Panc1 (cell line): ENCODE measurements at regions not wholly inside any gene's neighbourhood (a gene's known extent, or its start where the extent isn't known, plus 50 kb on each side); places are given as distances from the start of the nearest gene placed in this dataset.

Source experiments
- ATAC-seq: fragments of 200-7000 bp; cut with Tn5 transposase; 2 replicates; pipeline ENCODE4 v1.9.1; 2020; ENCODE audit warnings: mild to moderate bottlenecking, moderate library complexity
- BruUV-seq: library from RNA; stranded (reverse); fragments of 400-500 nt; replicated peaks from 2 replicates; lab custom pipeline; 2021; lab: Mats Ljungman, UMichigan
- CTCF ChIA-PET: fragments of 300-600 bp; sonication (Branson Sonifier 250); formaldehyde crosslinking; loops from one replicate; lab custom pipeline; 2022; ENCODE audit warnings: antibody characterized with exemption; lab: Charles Lee
- POLR2A ChIA-PET: fragments of 300-600 bp; sonication (Branson Sonifier 250); formaldehyde crosslinking; loops from one replicate; lab custom pipeline; 2022; ENCODE audit warnings: antibody characterized with exemption; lab: Charles Lee
- DNase-seq: peaks from one replicate; pipeline ENCODE4 v3.0.0-alpha.2; 2010; ENCODE audit warnings: low read depth, low spot score
- H3K27ac ChIP-seq: 2 replicates; pipeline ENCODE4 v1.5.1; 2011; ENCODE audit warnings: mild to moderate bottlenecking, low read length, inconsistent platforms
- H3K27me3 ChIP-seq: fragments of 200-500 bp; sonication (Bioruptor generic); 2 replicates; pipeline ENCODE4 v1.6.0; 2014; ENCODE audit warnings: low read length, inconsistent platforms; ENCODE audit not compliant: control insufficient read depth, insufficient read depth
- H3K36me3 ChIP-seq: fragments of 200-500 bp; sonication (Bioruptor generic); 2 replicates; pipeline ENCODE4 v1.5.1; 2014; ENCODE audit warnings: inconsistent platforms, mild to moderate bottlenecking, low read length, moderate library complexity; ENCODE audit not compliant: control insufficient read depth, insufficient read depth
- H3K4me1 ChIP-seq: 2 replicates; pipeline ENCODE4 v1.5.1; 2011; ENCODE audit warnings: inconsistent platforms, mild to moderate bottlenecking, low read length, moderate library complexity; ENCODE audit not compliant: control insufficient read depth, insufficient read depth
- H3K4me3 ChIP-seq, 2 experiments: 2 replicates each; pipeline ENCODE4 v1.5.1; 2011 to 2012; ENCODE audit warnings: low read depth in 2 of 2, low read length in 2 of 2, mild to moderate bottlenecking in 2 of 2, inconsistent platforms in 1 of 2, moderate library complexity in 1 of 2
- H3K9me3 ChIP-seq: fragments of 200-500 bp; sonication (Bioruptor generic); 2 replicates; pipeline ENCODE4 v1.5.1; 2014; ENCODE audit warnings: low read depth, mild to moderate bottlenecking, inconsistent platforms, low read length, moderate library complexity; ENCODE audit not compliant: control insufficient read depth, insufficient read depth
- CTCF ChIP-seq: fragments of 450-650 bp; IDR thresholded peaks from 2 replicates; pipeline ENCODE4 v1.5.1; 2017; ENCODE audit warnings: mild to moderate bottlenecking
- POLR2AphosphoS5 ChIP-seq: IDR thresholded peaks from 2 replicates; pipeline ENCODE4 v1.6.1; 2012; ENCODE audit warnings: mild to moderate bottlenecking, low read depth, low read length, moderate library complexity
- SIN3A ChIP-seq: IDR thresholded peaks from 2 replicates; pipeline ENCODE4 v1.6.1; 2012; ENCODE audit warnings: low read depth, mild to moderate bottlenecking, low read length, moderate library complexity, borderline replicate concordance; ENCODE audit not compliant: insufficient read depth
- TCF7L2 ChIP-seq: IDR thresholded peaks from 2 replicates; pipeline ENCODE4 v1.6.1; 2011; ENCODE audit warnings: mild to moderate bottlenecking, low read depth, low read length, inconsistent platforms
- in situ Hi-C: cut with HindIII; loops from 2 replicates; pipeline ENCODE4 v1.10.0; 2016; ENCODE audit warnings: low sequenced_read_pairs, low pct_unique_long_range_greater_than_20kb
- intact Hi-C: fragments of 100-400 bp; cut with micrococcal nuclease; formaldehyde crosslinking; loops from one replicate; pipeline ENCODE4 v1.10.0; 2022; ENCODE audit not compliant: unreplicated experiment
- TF ChIP-seq, protein P1 (sequence below), 2 experiments: IDR thresholded peaks; 2 replicates each; pipeline ENCODE4 v1.6.1; 2011 to 2012; ENCODE audit warnings: low read depth in 2 of 2, control low read depth in 1 of 2, low read length in 1 of 2, mild to moderate bottlenecking in 1 of 2, moderate library complexity in 1 of 2; ENCODE audit not compliant: insufficient read depth in 1 of 2

GRCh38 chr1:55597910-55598309, 382.7 kb upstream of the USP24 start:
- H3K9me3 ChIP-seq = no peaks in the 10 kb centered on the region
- no peaks in the 10 kb centered on the region for H3K36me3 ChIP-seq
- ChIA-PET POLR2A (no interaction called here), CTCF (no interaction called here)
- DNase-seq (no peak), ATAC-seq (no peak)
- no TSS peak for BruUV-seq
- no peak overlapping the region for H3K4me3 ChIP-seq
- in situ Hi-C loops = no loop called here
- intact Hi-C loops = no loop called here
- no peak overlapping the region for H3K27ac ChIP-seq
- no peaks in the 10 kb centered on the region for H3K4me1 ChIP-seq
- no peaks in the 10 kb centered on the region for H3K27me3 ChIP-seq
- TF ChIP-seq POLR2AphosphoS5 = no peak
- no peak for TF ChIP-seq TCF7L2
- TF ChIP-seq, protein P1, sequence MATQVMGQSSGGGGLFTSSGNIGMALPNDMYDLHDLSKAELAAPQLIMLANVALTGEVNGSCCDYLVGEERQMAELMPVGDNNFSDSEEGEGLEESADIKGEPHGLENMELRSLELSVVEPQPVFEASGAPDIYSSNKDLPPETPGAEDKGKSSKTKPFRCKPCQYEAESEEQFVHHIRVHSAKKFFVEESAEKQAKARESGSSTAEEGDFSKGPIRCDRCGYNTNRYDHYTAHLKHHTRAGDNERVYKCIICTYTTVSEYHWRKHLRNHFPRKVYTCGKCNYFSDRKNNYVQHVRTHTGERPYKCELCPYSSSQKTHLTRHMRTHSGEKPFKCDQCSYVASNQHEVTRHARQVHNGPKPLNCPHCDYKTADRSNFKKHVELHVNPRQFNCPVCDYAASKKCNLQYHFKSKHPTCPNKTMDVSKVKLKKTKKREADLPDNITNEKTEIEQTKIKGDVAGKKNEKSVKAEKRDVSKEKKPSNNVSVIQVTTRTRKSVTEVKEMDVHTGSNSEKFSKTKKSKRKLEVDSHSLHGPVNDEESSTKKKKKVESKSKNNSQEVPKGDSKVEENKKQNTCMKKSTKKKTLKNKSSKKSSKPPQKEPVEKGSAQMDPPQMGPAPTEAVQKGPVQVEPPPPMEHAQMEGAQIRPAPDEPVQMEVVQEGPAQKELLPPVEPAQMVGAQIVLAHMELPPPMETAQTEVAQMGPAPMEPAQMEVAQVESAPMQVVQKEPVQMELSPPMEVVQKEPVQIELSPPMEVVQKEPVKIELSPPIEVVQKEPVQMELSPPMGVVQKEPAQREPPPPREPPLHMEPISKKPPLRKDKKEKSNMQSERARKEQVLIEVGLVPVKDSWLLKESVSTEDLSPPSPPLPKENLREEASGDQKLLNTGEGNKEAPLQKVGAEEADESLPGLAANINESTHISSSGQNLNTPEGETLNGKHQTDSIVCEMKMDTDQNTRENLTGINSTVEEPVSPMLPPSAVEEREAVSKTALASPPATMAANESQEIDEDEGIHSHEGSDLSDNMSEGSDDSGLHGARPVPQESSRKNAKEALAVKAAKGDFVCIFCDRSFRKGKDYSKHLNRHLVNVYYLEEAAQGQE (IDR thresholded peaks at IDR 0.05; ENCODE audit: insufficient read depth in 1 of 2, low read depth in 2 of 2, low read length in 1 of 2) = no peak
- TF ChIP-seq SIN3A = no peak
- no peak for TF ChIP-seq CTCF

DNA sequence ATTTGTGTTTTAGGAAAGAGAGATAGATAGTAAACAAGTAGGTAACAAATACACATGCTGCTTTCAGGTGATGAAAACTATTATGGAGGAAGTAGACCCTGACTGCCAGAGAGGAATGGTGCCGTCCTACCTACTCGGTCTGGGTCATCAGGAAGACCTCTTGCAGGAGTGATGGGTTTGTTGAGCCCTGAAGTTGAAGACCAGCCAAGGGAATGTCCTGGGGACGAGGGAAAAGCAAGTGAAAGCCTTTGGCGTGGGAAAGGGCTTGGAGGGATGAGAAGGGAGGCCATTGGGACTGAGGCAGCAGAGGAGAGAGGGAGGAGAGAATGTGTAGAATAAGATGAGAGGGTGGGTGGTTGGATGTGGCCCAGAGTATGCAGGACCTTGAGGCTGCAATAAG, 379.5 kb upstream of the USP24 start:
- Histone ChIP-seq H3K4me1 (no peaks in the 10 kb centered on the region), H3K9me3 (no peaks in the 10 kb centered on the region), H3K4me3 (no peak overlapping the region), H3K27ac (no peak overlapping the region), H3K27me3 (no peaks in the 10 kb centered on the region), H3K36me3 (no peaks in the 10 kb centered on the region)
- TF ChIP-seq POLR2AphosphoS5 = no peak
- TF ChIP-seq CTCF = no peak
- TF ChIP-seq SIN3A = no peak
- TF ChIP-seq, protein P1 (IDR thresholded peaks at IDR 0.05; ENCODE audit: insufficient read depth in 1 of 2, low read depth in 2 of 2, low read length in 1 of 2) = no peak
- no peak for TF ChIP-seq TCF7L2
- ChIA-PET POLR2A (no interaction called here), CTCF (no interaction called here)
- in situ Hi-C loops = no loop called here
- DNase-seq = no peak
- intact Hi-C loops = no loop called here
- no peak for ATAC-seq
- BruUV-seq = no TSS peak
